ENCODE measurements at regions not wholly inside any gene's neighbourhood (a gene's known extent, or its start where the extent isn't known, plus 50 kb on each side); places are given as distances from the start of the nearest gene placed in this dataset.
"Not testable (repeated sequence)": the region's sequence is repeated elsewhere in the genome, so short reads cannot be mapped to it uniquely, and the experiment has no call there.

- DNase-seq: not testable (repeated sequence)
Measured at GRCh38 chr9:18305167-18305806, 168.7 kb upstream of the ADAMTSL1 start.

GRCh38 chr9:18314316-18314715 lies 159.6 kb upstream of the ADAMTSL1 start:
- DNase-seq: no peak

GRCh38 chr9:18317896-18318295 lies 156.1 kb upstream of the ADAMTSL1 start:
- no peak for DNase-seq

- no peak for DNase-seq
Measured at GRCh38 chr9:18319918-18320445, 154.0 kb upstream of the ADAMTSL1 start.

- DNase-seq: no peak
Measured at GRCh38 chr9:18324928-18325745, 148.8 kb upstream of the ADAMTSL1 start.

GRCh38 chr9:18325746-18326011 lies 148.3 kb upstream of the ADAMTSL1 start:
- DNase-seq: not testable (repeated sequence)

GRCh38 chr9:18327121-18327520 lies 146.8 kb upstream of the ADAMTSL1 start:
- DNase-seq: no peak

GRCh38 chr9:18330401-18331309 lies 143.3 kb upstream of the ADAMTSL1 start:
- no peak for DNase-seq

GRCh38 chr9:18331310-18331684 lies 142.7 kb upstream of the ADAMTSL1 start:
- DNase-seq: no peak

GRCh38 chr9:18331808-18332209 lies 142.1 kb upstream of the ADAMTSL1 start:
- DNase-seq: no peak

- no peak for DNase-seq
Measured at GRCh38 chr9:18333157-18333556, 140.8 kb upstream of the ADAMTSL1 start.

- DNase-seq: no peak
Measured at GRCh38 chr9:18335825-18336224, 138.1 kb upstream of the ADAMTSL1 start.

- DNase-seq: no peak
Measured at GRCh38 chr9:18338042-18338441, 135.9 kb upstream of the ADAMTSL1 start.

GRCh38 chr9:18343784-18344183 lies 130.2 kb upstream of the ADAMTSL1 start:
- no peak for DNase-seq

- no peak for DNase-seq
Measured at GRCh38 chr9:18346745-18347144, 127.2 kb upstream of the ADAMTSL1 start.

- no peak for DNase-seq
Measured at GRCh38 chr9:18347386-18348082, 126.4 kb upstream of the ADAMTSL1 start.

- no peak for DNase-seq
Measured at GRCh38 chr9:18348083-18348475, 125.9 kb upstream of the ADAMTSL1 start.

- DNase-seq: no peak
Measured at GRCh38 chr9:18349530-18349929, 124.4 kb upstream of the ADAMTSL1 start.

GRCh38 chr9:18350036-18350435 lies 123.9 kb upstream of the ADAMTSL1 start:
- no peak for DNase-seq

GRCh38 chr9:18350995-18351595 lies 122.9 kb upstream of the ADAMTSL1 start:
- DNase-seq: no peak

GRCh38 chr9:18352711-18353110 lies 121.2 kb upstream of the ADAMTSL1 start:
- no peak for DNase-seq

GRCh38 chr9:18353473-18353872 lies 120.5 kb upstream of the ADAMTSL1 start:
- no peak for DNase-seq

All from NCI-H1436 treated with DMSO at 0.1 percent for 48 hours (cell line).